Keratinocyte (primary cell): ENCODE measurements at regions not wholly inside any gene's neighbourhood (a gene's known extent, or its start where the extent isn't known, plus 50 kb on each side); places are given as distances from the start of the nearest gene placed in this dataset.

Experiments used
- DNase-seq: peaks from one replicate; pipeline ENCODE4 v3.0.0-alpha.2; 2011; ENCODE audit warnings: low read depth, missing footprints, low spot score
- FAIRE-seq: peaks from 2 replicates; lab custom pipeline; 2011; peaks lifted over from hg19 to GRCh38; lab: Jason Lieb, UNC
- H2AFZ ChIP-seq: 2 replicates; pipeline ENCODE4 v1.6.0; 2012; ENCODE audit warnings: low read length, control low read depth, inconsistent platforms; ENCODE audit not compliant: control insufficient read depth
- H3K27ac ChIP-seq: 2 replicates; pipeline ENCODE4 v1.5.1; 2011; ENCODE audit warnings: low read length; ENCODE audit not compliant: control insufficient read depth, insufficient read depth
- H3K27me3 ChIP-seq: 3 replicates; pipeline ENCODE4 v1.6.0; 2011; ENCODE audit warnings: low read length; ENCODE audit not compliant: control insufficient read depth, insufficient read depth; ENCODE audit errors: extremely low read depth
- H3K36me3 ChIP-seq, 2 experiments: 2 replicates in 1 of 2; 3 replicates in 1 of 2; pipeline ENCODE4 v1.5.1; 2011; ENCODE audit warnings: low read length in 2 of 2, mild to moderate bottlenecking in 1 of 2; ENCODE audit not compliant: control insufficient read depth in 2 of 2, insufficient read depth in 2 of 2; ENCODE audit errors: extremely low read depth in 1 of 2
- H3K4me1 ChIP-seq: 3 replicates; pipeline ENCODE4 v1.5.1; 2011; ENCODE audit warnings: low read length; ENCODE audit not compliant: control insufficient read depth, insufficient read depth; ENCODE audit errors: extremely low read depth
- H3K4me2 ChIP-seq: 3 replicates; pipeline ENCODE4 v1.6.0; 2011; ENCODE audit warnings: low read depth, low read length; ENCODE audit not compliant: control insufficient read depth, insufficient read depth; ENCODE audit errors: extremely low read depth
- H3K4me3 ChIP-seq, 3 experiments: fragments of 200-600 bp in 1 of 3; sonication (generic) in 1 of 3; 2 replicates in 2 of 3; 3 replicates in 1 of 3; pipeline ENCODE4 v1.5.1; 2011 to 2016; ENCODE audit warnings: low read length in 3 of 3, mild to moderate bottlenecking in 3 of 3, control low read depth in 2 of 3, inconsistent platforms in 1 of 3, low read depth in 1 of 3, mixed read lengths in 1 of 3, mixed run types in 1 of 3, moderate library complexity in 1 of 3; ENCODE audit not compliant: control insufficient read depth in 2 of 3, insufficient read depth in 2 of 3; ENCODE audit errors: extremely low read depth in 1 of 3
- H3K79me2 ChIP-seq: 2 replicates; pipeline ENCODE4 v1.6.0; 2012; ENCODE audit warnings: low read length; ENCODE audit not compliant: control insufficient read depth, insufficient read depth
- H3K9ac ChIP-seq: 3 replicates; pipeline ENCODE4 v1.6.0; 2011; ENCODE audit warnings: low read length; ENCODE audit not compliant: control insufficient read depth, insufficient read depth; ENCODE audit errors: extremely low read depth
- H3K9me1 ChIP-seq: 3 replicates; pipeline ENCODE4 v1.6.0; 2011; ENCODE audit warnings: low read length; ENCODE audit not compliant: control insufficient read depth, insufficient read depth; ENCODE audit errors: extremely low read depth
- H3K9me3 ChIP-seq: 2 replicates; pipeline ENCODE4 v1.5.1; 2012; ENCODE audit warnings: low read depth, low read length; ENCODE audit not compliant: control insufficient read depth
- H4K20me1 ChIP-seq: 3 replicates; pipeline ENCODE4 v1.6.0; 2011; ENCODE audit warnings: low read length; ENCODE audit not compliant: control insufficient read depth, insufficient read depth; ENCODE audit errors: extremely low read depth
- CTCF ChIP-seq, 3 experiments: IDR thresholded peaks in 1 of 3; conservative IDR thresholded peaks in 1 of 3; optimal IDR thresholded peaks in 1 of 3; 2 replicates in 2 of 3; 3 replicates in 1 of 3; pipeline versions ENCODE3 to v1.5.1; 2011; ENCODE audit warnings: low read length in 3 of 3, mild to moderate bottlenecking in 3 of 3, moderate library complexity in 2 of 3, control low read depth in 1 of 3, inconsistent platforms in 1 of 3; ENCODE audit not compliant: insufficient read depth in 2 of 3; ENCODE audit errors: extremely low read depth in 1 of 3
- EZH2 ChIP-seq: IDR thresholded peaks from one replicate; pipeline ENCODE4 v1.6.1; 2012; ENCODE audit warnings: inconsistent platforms, mild to moderate bottlenecking, low read length, moderate library complexity
- dilution Hi-C: fragments of 300-500 bp; cut with MboI; formaldehyde crosslinking; loops from one replicate; pipeline ENCODE4 v1.7.0; 2020; ENCODE audit warnings: low sequenced_read_pairs; ENCODE audit not compliant: extremely low pct_ligation_motif_present

GRCh38 chr12:113709456-113709855 lies 237.8 kb upstream of the LHX5 start:
- H3K9me3 ChIP-seq = no peaks in the 10 kb centered on the region
- no peak for DNase-seq
- H3K36me3 ChIP-seq = no peaks in the 10 kb centered on the region
- H3K27me3 ChIP-seq = no peaks in the 10 kb centered on the region
- no peak overlapping the region for H3K4me3 ChIP-seq
- no peak overlapping the region for H3K27ac ChIP-seq
- no peaks in the 10 kb centered on the region for H3K9me1 ChIP-seq
- H3K9ac ChIP-seq = no peak overlapping the region
- H4K20me1 ChIP-seq = no peaks in the 10 kb centered on the region
- H3K4me1 ChIP-seq = no peaks in the 10 kb centered on the region
- dilution Hi-C loops = no loop called here
- FAIRE-seq = no peak
- H3K4me2 ChIP-seq = no peak overlapping the region
- H2AFZ ChIP-seq = no peak overlapping the region
- TF ChIP-seq CTCF (optimal IDR thresholded peaks at IDR 0.05 in 1 of 3, IDR thresholded peaks at IDR 0.05 in 1 of 3, conservative IDR thresholded peaks at IDR 0.05 in 1 of 3; ENCODE audit: extremely low read depth in 1 of 3, insufficient read depth in 2 of 3, low read length in 3 of 3) (no peak), EZH2 (no peak)
- H3K79me2 ChIP-seq = no peaks in the 10 kb centered on the region

GRCh38 chr12:113702836-113703235 lies 231.2 kb upstream of the LHX5 start:
- H3K27me3 ChIP-seq = no peaks in the 10 kb centered on the region
- H3K4me1 ChIP-seq = no peaks in the 10 kb centered on the region
- no peaks in the 10 kb centered on the region for H3K9me1 ChIP-seq
- dilution Hi-C loops = no loop called here
- no peak overlapping the region for H3K4me3 ChIP-seq
- H2AFZ ChIP-seq = no peak overlapping the region
- no peaks in the 10 kb centered on the region for H3K36me3 ChIP-seq
- no peaks in the 10 kb centered on the region for H4K20me1 ChIP-seq
- H3K9ac ChIP-seq = no peak overlapping the region
- no peak overlapping the region for H3K4me2 ChIP-seq
- no peaks in the 10 kb centered on the region for H3K9me3 ChIP-seq
- no peak for DNase-seq
- TF ChIP-seq CTCF (optimal IDR thresholded peaks at IDR 0.05 in 1 of 3, IDR thresholded peaks at IDR 0.05 in 1 of 3, conservative IDR thresholded peaks at IDR 0.05 in 1 of 3; ENCODE audit: extremely low read depth in 1 of 3, insufficient read depth in 2 of 3, low read length in 3 of 3) (no peak), EZH2 (no peak)
- FAIRE-seq = no peak
- no peaks in the 10 kb centered on the region for H3K79me2 ChIP-seq
- no peak overlapping the region for H3K27ac ChIP-seq
